GM19043 (cell line): ENCODE measurements at regions not wholly inside any gene's neighbourhood (a gene's known extent, or its start where the extent isn't known, plus 50 kb on each side); places are given as distances from the start of the nearest gene placed in this dataset.
"Not testable (repeated sequence)": the region's sequence is repeated elsewhere in the genome, so short reads cannot be mapped to it uniquely, and the experiment has no call there.

Experiments
- ATAC-seq: cut with Tn5 transposase; IDR thresholded peaks from one replicate; pipeline ENCODE4 v1.9.1; 2021; ENCODE audit warnings: low read depth; ENCODE audit not compliant: unreplicated experiment

- no peak for ATAC-seq
These were observed 416.4 kb upstream of the CD180 start for GRCh38 chr5:67612961-67613360.

GRCh38 chr5:67610186-67610912 lies 413.8 kb upstream of the CD180 start:
- ATAC-seq: no peak

- ATAC-seq: no peak
These were observed 411.4 kb upstream of the CD180 start for GRCh38 chr5:67607958-67608357.

- ATAC-seq: no peak
These were observed 410.0 kb upstream of the CD180 start for GRCh38 chr5:67606586-67606947.

- no peak for ATAC-seq
These were observed 409.4 kb upstream of the CD180 start for GRCh38 chr5:67605730-67606585.

GRCh38 chr5:67591491-67591890 lies 394.9 kb upstream of the CD180 start:
- no peak for ATAC-seq

GRCh38 chr5:67588389-67588788 lies 391.8 kb upstream of the CD180 start:
- no peak for ATAC-seq

GRCh38 chr5:67581203-67581602 lies 384.6 kb upstream of the CD180 start:
- ATAC-seq: no peak

- ATAC-seq: no peak
These were observed 381.4 kb upstream of the CD180 start for GRCh38 chr5:67578011-67578410.

GRCh38 chr5:67577424-67577823 lies 380.8 kb upstream of the CD180 start:
- ATAC-seq: no peak

GRCh38 chr5:67576112-67576511 lies 379.5 kb upstream of the CD180 start:
- ATAC-seq: no peak

GRCh38 chr5:67575087-67575486 lies 378.5 kb upstream of the CD180 start:
- ATAC-seq: no peak

- ATAC-seq: no peak
These were observed 364.7 kb upstream of the CD180 start for GRCh38 chr5:67561151-67561932.

GRCh38 chr5:67552773-67553172 lies 356.2 kb upstream of the CD180 start:
- ATAC-seq: no peak

- ATAC-seq: no peak
These were observed 353.3 kb upstream of the CD180 start for GRCh38 chr5:67549947-67550346.

GRCh38 chr5:67549296-67549618 lies 352.7 kb upstream of the CD180 start:
- ATAC-seq: no peak

- ATAC-seq: no peak
These were observed 352.1 kb upstream of the CD180 start for GRCh38 chr5:67548520-67549295.

GRCh38 chr5:67547682-67548081 lies 351.1 kb upstream of the CD180 start:
- ATAC-seq: no peak

- not testable (repeated sequence) for ATAC-seq
These were observed 348.3 kb upstream of the CD180 start for GRCh38 chr5:67544942-67545341.

GRCh38 chr5:67543720-67544270 lies 347.2 kb upstream of the CD180 start:
- ATAC-seq: no peak
